ENCODE measurements at regions not wholly inside any gene's neighbourhood (a gene's known extent, or its start where the extent isn't known, plus 50 kb on each side); places are given as distances from the start of the nearest gene placed in this dataset.
"Not testable (repeated sequence)": the region's sequence is repeated elsewhere in the genome, so short reads cannot be mapped to it uniquely, and the experiment has no call there.

DNA sequence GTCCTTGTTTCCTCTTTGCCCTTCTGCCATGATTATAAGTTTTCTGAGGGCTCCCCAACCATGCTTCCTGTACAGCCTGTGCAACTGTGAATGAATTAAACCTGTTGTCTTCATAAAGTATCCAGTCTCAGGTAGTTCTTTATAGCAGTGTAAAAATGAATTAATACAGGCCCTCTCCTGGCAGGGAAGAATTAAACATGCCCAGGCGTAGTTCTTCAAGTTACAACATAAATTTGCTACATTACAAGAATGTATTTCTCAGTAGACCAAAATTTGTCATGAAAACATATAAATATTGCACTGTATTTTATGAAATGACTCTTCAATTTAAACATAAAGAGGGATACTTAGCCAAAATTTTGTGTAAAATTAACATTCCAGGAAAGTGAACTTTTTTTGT, 1089.9 kb upstream of the PCDH10 start:
- H3K36me3 Mint-ChIP-seq (ENCODE audit: low read depth) = no peaks in the 10 kb centered on the region
- H3K9me3 Mint-ChIP-seq = peaks cover 3% of the 10 kb centered on the region
- no peak overlapping the region for H3K27ac Mint-ChIP-seq
- H3K27me3 Mint-ChIP-seq (ENCODE audit: low read depth) = no peaks in the 10 kb centered on the region
- H3K4me1 Mint-ChIP-seq (ENCODE audit: low read depth) = no peaks in the 10 kb centered on the region
- no peak overlapping the region for H3K4me3 Mint-ChIP-seq

- Mint-ChIP-seq H3K27ac (no peak overlapping the region), H3K9me3 (peaks cover 3% of the 10 kb centered on the region), H3K4me3 (no peak overlapping the region), H3K36me3 (ENCODE audit: low read depth) (no peaks in the 10 kb centered on the region), H3K4me1 (ENCODE audit: low read depth) (no peaks in the 10 kb centered on the region), H3K27me3 (ENCODE audit: low read depth) (no peaks in the 10 kb centered on the region)
Measured at GRCh38 chr4:132062611-132063239, 1086.4 kb upstream of the PCDH10 start.

DNA sequence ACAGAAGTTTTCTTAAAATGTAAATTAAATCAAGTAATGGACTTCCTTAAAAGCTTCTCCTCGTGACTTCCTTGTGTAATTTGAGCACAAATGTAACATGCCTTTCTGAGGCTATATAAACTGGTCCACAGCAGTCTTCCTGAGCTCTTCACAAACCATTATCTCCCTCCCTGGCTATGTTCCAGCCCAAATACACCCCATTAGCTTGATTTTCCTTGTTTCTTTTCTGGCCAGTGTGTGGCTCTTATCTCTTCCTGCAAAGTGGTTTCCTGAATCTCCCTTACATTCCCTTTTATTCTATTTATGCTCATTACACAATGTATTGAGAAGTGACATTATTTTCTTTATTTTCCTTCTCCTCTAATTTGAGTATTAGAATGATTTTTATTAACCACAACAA, 1085.3 kb upstream of the PCDH10 start:
- Mint-ChIP-seq H3K36me3 (ENCODE audit: low read depth) (no peaks in the 10 kb centered on the region), H3K27me3 (ENCODE audit: low read depth) (no peaks in the 10 kb centered on the region)

GRCh38 chr4:132065940-132066495, 1083.1 kb upstream of the PCDH10 start:
- Mint-ChIP-seq H3K4me3 (no peak overlapping the region), H3K9me3 (no peaks in the 10 kb centered on the region), H3K27me3 (ENCODE audit: low read depth) (no peaks in the 10 kb centered on the region), H3K4me1 (ENCODE audit: low read depth) (no peaks in the 10 kb centered on the region), H3K36me3 (ENCODE audit: low read depth) (no peaks in the 10 kb centered on the region), H3K27ac (no peak overlapping the region)

More for the DNA sequence above, 1085.3 kb upstream of the PCDH10 start:
- H3K27ac Mint-ChIP-seq = no peak overlapping the region
- no peak overlapping the region for H3K4me3 Mint-ChIP-seq
- no peaks in the 10 kb centered on the region for H3K4me1 Mint-ChIP-seq (ENCODE audit: low read depth)
- H3K9me3 Mint-ChIP-seq = no peaks in the 10 kb centered on the region

GRCh38 chr4:132071815-132072214, 1077.3 kb upstream of the PCDH10 start:
- Mint-ChIP-seq H3K36me3 (ENCODE audit: low read depth) (no peaks in the 10 kb centered on the region), H3K4me1 (ENCODE audit: low read depth) (no peaks in the 10 kb centered on the region), H3K27me3 (ENCODE audit: low read depth) (no peaks in the 10 kb centered on the region), H3K27ac (no peak overlapping the region), H3K9me3 (no peaks in the 10 kb centered on the region), H3K4me3 (no peak overlapping the region)

DNA sequence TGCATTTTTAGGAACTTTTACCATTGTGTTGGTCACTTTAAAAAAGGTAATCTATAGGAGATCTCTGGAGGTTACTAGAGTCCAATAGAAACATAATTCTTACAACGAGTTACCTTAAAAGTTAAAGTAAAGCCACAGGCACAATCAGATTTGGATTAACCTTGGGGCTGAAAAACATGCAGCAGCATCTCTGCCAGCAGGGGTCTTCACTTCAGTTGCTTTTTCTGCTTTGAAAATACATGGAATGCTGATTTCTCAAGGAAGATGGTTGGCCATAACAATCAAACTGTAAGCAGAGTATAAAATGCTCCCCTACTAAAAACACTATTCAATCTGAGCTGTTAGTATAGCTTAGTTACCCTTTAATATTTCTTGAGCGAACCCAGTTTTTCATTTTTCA, 1072.3 kb upstream of the PCDH10 start:
- Mint-ChIP-seq H3K4me1 (ENCODE audit: low read depth) (no peaks in the 10 kb centered on the region), H3K4me3 (no peak overlapping the region), H3K27ac (no peak overlapping the region), H3K27me3 (ENCODE audit: low read depth) (no peaks in the 10 kb centered on the region), H3K36me3 (ENCODE audit: low read depth) (no peaks in the 10 kb centered on the region), H3K9me3 (no peaks in the 10 kb centered on the region)

- Mint-ChIP-seq H3K4me3 (no peak overlapping the region), H3K4me1 (ENCODE audit: low read depth) (no peaks in the 10 kb centered on the region), H3K9me3 (peaks cover 3% of the 10 kb centered on the region), H3K27me3 (ENCODE audit: low read depth) (no peaks in the 10 kb centered on the region), H3K36me3 (ENCODE audit: low read depth) (no peaks in the 10 kb centered on the region), H3K27ac (no peak overlapping the region)
Measured at GRCh38 chr4:132085105-132085504, 1064.0 kb upstream of the PCDH10 start.

DNA sequence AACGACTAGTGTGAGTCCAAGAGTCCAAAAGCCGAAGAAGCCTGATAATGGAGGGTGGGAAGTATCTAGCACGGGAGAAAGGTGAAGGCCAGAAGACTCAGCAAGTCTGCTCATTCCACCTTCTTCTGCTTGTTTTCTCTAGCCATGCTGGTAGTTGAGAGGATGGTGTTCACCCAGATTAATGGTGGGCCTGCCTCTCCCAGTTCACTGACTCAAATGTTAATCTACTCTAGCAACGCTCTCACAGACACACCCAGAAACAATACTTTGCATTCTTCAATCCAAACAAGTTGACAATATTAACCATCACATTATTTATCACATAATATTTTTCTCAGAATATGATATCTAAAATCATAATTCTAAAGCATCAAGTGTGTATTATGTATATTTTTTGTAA, 1055.1 kb upstream of the PCDH10 start:
- no peaks in the 10 kb centered on the region for H3K27me3 Mint-ChIP-seq (ENCODE audit: low read depth)
- peaks cover 2% of the 10 kb centered on the region for H3K9me3 Mint-ChIP-seq
- no peaks in the 10 kb centered on the region for H3K36me3 Mint-ChIP-seq (ENCODE audit: low read depth)
- H3K4me3 Mint-ChIP-seq = no peak overlapping the region
- H3K4me1 Mint-ChIP-seq (ENCODE audit: low read depth) = no peaks in the 10 kb centered on the region
- H3K27ac Mint-ChIP-seq = no peak overlapping the region

DNA sequence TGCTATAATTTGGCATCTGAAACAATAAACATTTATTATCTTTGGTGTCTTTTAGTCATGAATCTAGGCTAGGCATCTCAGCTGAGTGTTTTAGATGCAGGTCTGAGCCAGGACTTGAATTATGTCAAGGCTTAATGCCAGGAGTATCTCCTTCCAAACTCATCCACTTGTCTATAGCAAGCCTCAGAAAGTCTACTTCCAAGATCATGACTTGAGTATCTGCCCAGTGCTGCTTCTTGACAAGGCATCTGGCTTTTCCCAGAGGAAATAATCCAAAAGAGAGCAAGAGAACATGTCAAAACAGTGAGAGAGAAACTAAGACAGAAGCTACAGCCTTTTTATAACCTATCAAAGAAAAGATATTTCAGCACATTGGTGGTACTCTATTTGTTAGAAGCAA, 1052.1 kb upstream of the PCDH10 start:
- H3K4me3 Mint-ChIP-seq = no peak overlapping the region
- H3K36me3 Mint-ChIP-seq (ENCODE audit: low read depth) = no peaks in the 10 kb centered on the region
- H3K27ac Mint-ChIP-seq = no peak overlapping the region
- no peaks in the 10 kb centered on the region for H3K9me3 Mint-ChIP-seq
- H3K4me1 Mint-ChIP-seq (ENCODE audit: low read depth) = no peaks in the 10 kb centered on the region
- H3K27me3 Mint-ChIP-seq (ENCODE audit: low read depth) = no peaks in the 10 kb centered on the region

- Mint-ChIP-seq H3K4me3 (no peak overlapping the region), H3K4me1 (ENCODE audit: low read depth) (no peaks in the 10 kb centered on the region), H3K27me3 (ENCODE audit: low read depth) (no peaks in the 10 kb centered on the region), H3K36me3 (ENCODE audit: low read depth) (no peaks in the 10 kb centered on the region), H3K27ac (no peak overlapping the region), H3K9me3 (no peaks in the 10 kb centered on the region)
Measured at GRCh38 chr4:132101526-132101925, 1047.6 kb upstream of the PCDH10 start.

DNA sequence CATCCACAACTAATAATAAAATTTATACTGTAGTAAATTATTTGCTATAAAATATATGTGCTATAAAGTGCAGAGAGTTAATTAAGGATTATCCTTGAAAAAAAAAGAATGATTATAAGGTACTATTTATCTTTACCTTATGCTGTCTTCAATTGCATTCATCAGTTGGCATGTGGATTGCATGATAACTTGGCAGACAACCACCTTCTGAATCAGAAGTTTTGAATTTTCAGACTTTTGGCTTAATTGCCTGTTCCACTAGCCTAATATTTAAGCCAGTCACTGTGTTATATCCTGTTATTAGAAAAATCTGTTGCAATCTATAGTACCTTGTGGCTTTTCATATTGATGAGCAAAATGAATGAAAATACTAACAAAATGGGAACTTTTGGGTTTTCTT, 1040.3 kb upstream of the PCDH10 start:
- H3K9me3 Mint-ChIP-seq = no peaks in the 10 kb centered on the region
- no peaks in the 10 kb centered on the region for H3K4me1 Mint-ChIP-seq (ENCODE audit: low read depth)
- no peaks in the 10 kb centered on the region for H3K36me3 Mint-ChIP-seq (ENCODE audit: low read depth)
- H3K27me3 Mint-ChIP-seq (ENCODE audit: low read depth) = no peaks in the 10 kb centered on the region
- H3K27ac Mint-ChIP-seq = no peak overlapping the region
- no peak overlapping the region for H3K4me3 Mint-ChIP-seq

- Mint-ChIP-seq H3K36me3 (ENCODE audit: low read depth) (no peaks in the 10 kb centered on the region), H3K27ac (no peak overlapping the region), H3K27me3 (ENCODE audit: low read depth) (no peaks in the 10 kb centered on the region), H3K4me1 (ENCODE audit: low read depth) (no peaks in the 10 kb centered on the region), H3K9me3 (no peaks in the 10 kb centered on the region), H3K4me3 (no peak overlapping the region)
Measured at GRCh38 chr4:132114885-132115284, 1034.2 kb upstream of the PCDH10 start.

GRCh38 chr4:132122741-132123140, 1026.4 kb upstream of the PCDH10 start:
- H3K36me3 Mint-ChIP-seq (ENCODE audit: low read depth); H3K27ac Mint-ChIP-seq; H3K9me3 Mint-ChIP-seq; H3K27me3 Mint-ChIP-seq (ENCODE audit: low read depth); H3K4me1 Mint-ChIP-seq (ENCODE audit: low read depth): not testable (repeated sequence)
- peak overlapping the region; percentile 14 for H3K4me3 Mint-ChIP-seq

GRCh38 chr4:132123870-132124623, 1025.0 kb upstream of the PCDH10 start:
- Mint-ChIP-seq H3K9me3 (no peaks in the 10 kb centered on the region), H3K27ac (peak overlapping the region; percentile 59), H3K36me3 (ENCODE audit: low read depth) (no peaks in the 10 kb centered on the region), H3K4me1 (ENCODE audit: low read depth) (no peaks in the 10 kb centered on the region), H3K27me3 (ENCODE audit: low read depth) (no peaks in the 10 kb centered on the region), H3K4me3 (peak overlapping the region; percentile 66)

DNA sequence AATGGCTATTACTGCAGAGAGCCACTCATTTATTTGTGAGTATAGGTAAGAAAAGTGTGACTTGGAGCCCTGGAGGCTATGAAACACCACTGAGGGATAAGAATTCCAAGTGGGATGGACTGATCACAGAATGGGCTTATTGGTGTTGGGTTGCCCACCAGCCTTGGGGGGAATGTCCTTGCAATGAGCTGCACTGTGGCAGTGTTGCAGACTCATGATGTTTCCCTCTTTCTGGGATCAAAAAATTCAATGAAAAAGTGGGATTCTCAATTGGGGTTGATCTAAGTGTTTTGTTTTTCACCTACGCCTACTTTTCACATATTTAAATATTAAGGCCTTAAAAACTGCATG, 1024.5 kb upstream of the PCDH10 start:
- Mint-ChIP-seq H3K27ac (no peak overlapping the region), H3K27me3 (ENCODE audit: low read depth) (no peaks in the 10 kb centered on the region), H3K9me3 (no peaks in the 10 kb centered on the region), H3K36me3 (ENCODE audit: low read depth) (no peaks in the 10 kb centered on the region), H3K4me1 (ENCODE audit: low read depth) (no peaks in the 10 kb centered on the region), H3K4me3 (no peak overlapping the region)
